Neural cell (in vitro differentiated cells): ENCODE measurements at regions not wholly inside any gene's neighbourhood (a gene's known extent, or its start where the extent isn't known, plus 50 kb on each side); places are given as distances from the start of the nearest gene placed in this dataset.

Experiments
- H2AFZ ChIP-seq: fragments of 200-600, 300-800 bp; sonication (generic), shearing (Covaris generic); 2 replicates; pipeline ENCODE4 v1.6.0; 2014; ENCODE audit warnings: low read depth, mild to moderate bottlenecking, antibody characterized with exemption, low read length, moderate library complexity
- H3F3A ChIP-seq: fragments of 200-600 bp; shearing (Covaris generic); 2 replicates; pipeline ENCODE4 v1.6.1; 2016; ENCODE audit warnings: mild to moderate bottlenecking, moderate library complexity, mixed read lengths, antibody characterized with exemption, low read length; ENCODE audit not compliant: insufficient read depth, poor library complexity, severe bottlenecking
- H3K27ac ChIP-seq: fragments of 200-600, 300-800 bp; sonication (generic), shearing (Covaris generic); 2 replicates; pipeline ENCODE4 v1.5.1; 2014; ENCODE audit warnings: mild to moderate bottlenecking, low read length, moderate library complexity
- H3K27me3 ChIP-seq: fragments of 300-800, 200-600 bp; sonication (generic), shearing (Covaris generic); 2 replicates; pipeline ENCODE4 v1.6.0; 2014; ENCODE audit warnings: mild to moderate bottlenecking, low read depth, low read length, moderate library complexity; ENCODE audit not compliant: insufficient read depth
- H3K36me3 ChIP-seq: fragments of 300-800, 200-600 bp; sonication (generic), shearing (Covaris generic); 2 replicates; pipeline ENCODE4 v1.5.1; 2014; ENCODE audit warnings: mild to moderate bottlenecking, antibody characterized with exemption, low read length, moderate library complexity; ENCODE audit not compliant: insufficient read depth
- H3K4me2 ChIP-seq: fragments of 300-800, 200-600 bp; sonication (generic), shearing (Covaris generic); 2 replicates; pipeline ENCODE4 v1.6.0; 2014; ENCODE audit warnings: mild to moderate bottlenecking, low read length
- H3K4me3 ChIP-seq: fragments of 300-800, 200-600 bp; sonication (generic), shearing (Covaris generic); 2 replicates; pipeline ENCODE4 v1.5.1; 2014; ENCODE audit warnings: mild to moderate bottlenecking, low read length, moderate library complexity
- H3K79me2 ChIP-seq: fragments of 200-600 bp; shearing (Covaris generic); replicated peaks from 2 replicates; pipeline ENCODE4 v1.6.0; 2014; ENCODE audit warnings: mild to moderate bottlenecking, low read length, moderate library complexity; ENCODE audit not compliant: insufficient read depth
- H3K9ac ChIP-seq: fragments of 300-800, 200-600 bp; sonication (generic), shearing (Covaris generic); 2 replicates; pipeline ENCODE4 v1.6.1; 2016; ENCODE audit warnings: mild to moderate bottlenecking, low read length, mixed read lengths
- H3K9me2 ChIP-seq: fragments of 200-600 bp; shearing (Covaris generic); 2 replicates; pipeline ENCODE4 v1.6.1; 2016; ENCODE audit warnings: mild to moderate bottlenecking, low read length, mixed read lengths; ENCODE audit not compliant: insufficient read depth
- H3K9me3 ChIP-seq: fragments of 200-600, 300-800 bp; sonication (generic), shearing (Covaris generic); 2 replicates; pipeline ENCODE4 v1.6.1; 2016; ENCODE audit warnings: mild to moderate bottlenecking, mixed run types, low read length, moderate library complexity, mixed read lengths
- H4K20me1 ChIP-seq: fragments of 200-600 bp; shearing (Covaris generic); 2 replicates; pipeline ENCODE4 v1.6.1; 2016; ENCODE audit warnings: mild to moderate bottlenecking, mixed run types; ENCODE audit not compliant: insufficient read depth
- CTCF ChIP-seq: fragments of 450-650 bp; IDR thresholded peaks from 2 replicates; pipeline ENCODE4 v1.5.1; 2014; ENCODE audit warnings: antibody characterized with exemption, mild to moderate bottlenecking, moderate library complexity; ENCODE audit not compliant: poor library complexity, severe bottlenecking
- EP300 ChIP-seq: fragments of 450-650 bp; conservative IDR thresholded peaks from 2 replicates; pipeline ENCODE4 v1.6.1; 2014; ENCODE audit warnings: antibody characterized with exemption, mild to moderate bottlenecking, moderate library complexity; ENCODE audit not compliant: poor library complexity, severe bottlenecking
- EZH2 ChIP-seq: fragments of 200-600, 300-800 bp; shearing (Covaris generic), sonication (generic); IDR thresholded peaks from 2 replicates; pipeline ENCODE4 v1.6.1; 2014; ENCODE audit warnings: antibody characterized with exemption, low read length, borderline replicate concordance, mild to moderate bottlenecking; ENCODE audit not compliant: insufficient read depth, poor library complexity, severe bottlenecking
- MXI1 ChIP-seq: fragments of 450-650 bp; conservative IDR thresholded peaks from 2 replicates; pipeline ENCODE4 v1.6.1; 2014; ENCODE audit warnings: antibody characterized with exemption, mild to moderate bottlenecking; ENCODE audit not compliant: poor library complexity, severe bottlenecking
- POLR2AphosphoS5 ChIP-seq: IDR thresholded peaks from 2 replicates; pipeline ENCODE4 v1.6.1; 2012
- RAD21 ChIP-seq: fragments of 450-650 bp; conservative IDR thresholded peaks from 2 replicates; pipeline ENCODE4 v1.6.1; 2014; ENCODE audit warnings: antibody characterized with exemption, mild to moderate bottlenecking, moderate library complexity
- REST ChIP-seq: IDR thresholded peaks from 2 replicates; pipeline ENCODE4 v1.6.1; 2012; ENCODE audit warnings: borderline replicate concordance
- SMC3 ChIP-seq: fragments of 450-650 bp; conservative IDR thresholded peaks from 2 replicates; pipeline ENCODE4 v1.6.1; 2014; ENCODE audit warnings: antibody characterized with exemption, mild to moderate bottlenecking, moderate library complexity; ENCODE audit not compliant: poor library complexity
- TAF1 ChIP-seq: IDR thresholded peaks from 2 replicates; pipeline ENCODE4 v1.6.1; 2012; ENCODE audit warnings: low read depth

GRCh38 chr10:78178397-78178796, 144.7 kb downstream of the RPS24 start:
- Histone ChIP-seq H3K9me3 (no peaks in the 10 kb centered on the region), H3K9me2 (no peaks in the 10 kb centered on the region), H2AFZ (no peak overlapping the region), H3K36me3 (no peaks in the 10 kb centered on the region), H4K20me1 (no peaks in the 10 kb centered on the region), H3K9ac (no peak overlapping the region), H3F3A (no peaks in the 10 kb centered on the region), H3K27me3 (no peaks in the 10 kb centered on the region), H3K79me2 (no peaks in the 10 kb centered on the region), H3K27ac (no peak overlapping the region), H3K4me3 (no peak overlapping the region), H3K4me2 (no peak overlapping the region)
- TF ChIP-seq TAF1, result no peak
- no peak for TF ChIP-seq POLR2AphosphoS5
- TF ChIP-seq MXI1, result no peak
- no peak for TF ChIP-seq EZH2
- no peak for TF ChIP-seq RAD21
- no peak for TF ChIP-seq SMC3

- no peaks in the 10 kb centered on the region for H3K9me2 ChIP-seq
- H3K9ac ChIP-seq, result no peak overlapping the region
- TF ChIP-seq CTCF (no peak), RAD21 (no peak), MXI1 (no peak), SMC3 (no peak), REST (no peak), EP300 (no peak), EZH2 (no peak), TAF1 (no peak), POLR2AphosphoS5 (no peak)
- H3K27me3 ChIP-seq, result no peaks in the 10 kb centered on the region
- H3K4me2 ChIP-seq, result no peak overlapping the region
- no peaks in the 10 kb centered on the region for H3F3A ChIP-seq
- H3K9me3 ChIP-seq, result no peaks in the 10 kb centered on the region
- no peaks in the 10 kb centered on the region for H4K20me1 ChIP-seq
- no peak overlapping the region for H3K4me3 ChIP-seq
- H2AFZ ChIP-seq, result no peak overlapping the region
- H3K79me2 ChIP-seq, result no peaks in the 10 kb centered on the region
- H3K36me3 ChIP-seq, result no peaks in the 10 kb centered on the region
- no peak overlapping the region for H3K27ac ChIP-seq
Observed at GRCh38 chr10:78178940-78179339, 145.3 kb downstream of the RPS24 start.
